ENCODE measurements at regions not wholly inside any gene's neighbourhood (a gene's known extent, or its start where the extent isn't known, plus 50 kb on each side); places are given as distances from the start of the nearest gene placed in this dataset.

DNA sequence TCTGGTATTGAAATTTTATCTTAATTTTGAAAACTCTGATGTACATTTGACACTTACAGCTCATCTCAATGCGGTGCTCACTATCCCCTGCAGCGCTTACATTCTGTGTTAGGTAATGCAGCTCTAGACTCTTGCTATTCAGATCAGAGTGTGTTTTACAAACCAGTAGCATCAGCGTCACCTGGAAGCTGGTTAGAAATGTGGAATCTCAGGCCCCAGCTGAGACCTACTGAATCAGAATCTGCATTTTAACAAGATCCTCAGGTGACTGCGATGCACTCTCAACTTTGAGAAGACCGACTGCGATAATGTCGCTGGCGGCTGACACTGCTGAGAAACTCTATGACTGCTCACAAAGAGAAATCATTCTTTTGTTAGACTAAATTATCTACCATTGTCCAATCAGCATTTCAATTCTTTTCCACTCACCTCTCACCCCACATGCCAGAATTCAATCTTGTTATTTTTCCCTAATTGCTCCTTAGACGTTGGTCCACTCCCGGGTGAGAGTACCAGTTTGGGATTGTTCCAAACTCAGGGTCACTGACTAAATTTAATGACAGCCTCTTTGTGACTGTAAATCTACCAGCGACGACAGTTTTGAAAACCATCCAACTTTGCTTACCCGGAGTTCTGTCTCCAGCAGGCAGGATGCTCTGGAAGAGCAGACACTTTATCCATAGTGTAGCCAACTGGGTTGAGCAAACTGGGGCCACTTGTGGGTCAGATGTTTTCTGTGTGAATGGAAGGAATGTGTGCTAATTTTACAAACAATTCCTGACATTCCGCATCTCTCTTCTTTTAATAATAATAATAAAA lies 140.1 kb upstream of the BTBD3 start:
- H2AK5ac ChIP-seq (ENCODE audit: low read length, severe bottlenecking) = no peak overlapping the region

DNA sequence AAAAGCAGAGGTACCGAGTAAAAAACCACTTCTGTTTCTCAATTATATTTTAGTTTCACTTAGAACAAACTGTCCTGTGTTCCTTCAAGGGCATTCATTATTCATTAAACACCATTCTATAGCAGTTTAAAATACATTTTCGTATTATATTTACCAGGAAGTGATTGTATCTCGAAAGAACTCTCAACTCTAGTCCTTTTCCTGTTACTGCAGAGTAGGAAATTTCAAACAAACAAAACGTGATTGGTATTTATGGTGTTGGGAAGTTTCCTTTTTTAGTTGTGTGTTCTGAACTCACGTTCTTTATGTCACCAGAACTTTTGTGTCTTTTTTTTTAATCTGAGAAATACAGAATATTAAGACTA lies 139.5 kb upstream of the BTBD3 start:
- no peak overlapping the region for H3K4me3 ChIP-seq (ENCODE audit: insufficient read depth in 1 of 2, low read depth in 1 of 2, low read length in 2 of 2)

More for the DNA sequence above, 140.1 kb upstream of the BTBD3 start:
- Histone ChIP-seq H3K4me1 (ENCODE audit: control insufficient read depth, insufficient read depth, low read depth, low read length) (peaks cover 3% of the 10 kb centered on the region), H3K9me3 (ENCODE audit: control insufficient read depth, low read length) (no peaks in the 10 kb centered on the region), H3K4me3 (ENCODE audit: insufficient read depth in 1 of 2, low read depth in 1 of 2, low read length in 2 of 2) (no peak overlapping the region), H4K8ac (ENCODE audit: low read length) (no peak overlapping the region), H3K36me3 (ENCODE audit: control insufficient read depth in 1 of 2, insufficient read depth in 2 of 2, low read depth in 1 of 2, low read length in 2 of 2) (no peaks in the 10 kb centered on the region), H2BK12ac (ENCODE audit: low read length in 2 of 2) (no peak overlapping the region), H3K4ac (ENCODE audit: low read depth in 1 of 2, low read length in 2 of 2) (no peak overlapping the region), H3K79me1 (replicated peaks; ENCODE audit: low read length, poor library complexity, severe bottlenecking) (no peaks in the 10 kb centered on the region), H3K27ac (ENCODE audit: low read length, poor library complexity, severe bottlenecking) (no peak overlapping the region), H3K18ac (ENCODE audit: low read depth in 1 of 2, low read length in 2 of 2) (peak overlapping the region in 1 of 2 experiments; percentile 73), H3K27me3 (ENCODE audit: control insufficient read depth in 1 of 2, insufficient read depth in 1 of 2, low read length in 2 of 2) (no peaks in the 10 kb centered on the region), H3K9ac (ENCODE audit: low read length) (no peak overlapping the region), H2BK5ac (ENCODE audit: low read depth, low read length, poor library complexity, severe bottlenecking) (no peak overlapping the region), H2BK15ac (ENCODE audit: low read depth, poor library complexity, severe bottlenecking) (no peak overlapping the region), H3K4me2 (ENCODE audit: low read length, poor library complexity, severe bottlenecking) (no peak overlapping the region), H3K14ac (ENCODE audit: low read length in 2 of 2) (no peak overlapping the region), H2BK120ac (ENCODE audit: low read depth, low read length) (peak overlapping the region; percentile 19), H4K91ac (ENCODE audit: low read length) (peak overlapping the region; percentile 34), H2AFZ (ENCODE audit: low read depth, low read length) (no peak overlapping the region), H3K23ac (ENCODE audit: low read length in 2 of 2) (no peak overlapping the region)
- 62% methylated on average over 13 of the region's 14 CpGs for WGBS
- peak; percentile 36 for DNase-seq

DNA sequence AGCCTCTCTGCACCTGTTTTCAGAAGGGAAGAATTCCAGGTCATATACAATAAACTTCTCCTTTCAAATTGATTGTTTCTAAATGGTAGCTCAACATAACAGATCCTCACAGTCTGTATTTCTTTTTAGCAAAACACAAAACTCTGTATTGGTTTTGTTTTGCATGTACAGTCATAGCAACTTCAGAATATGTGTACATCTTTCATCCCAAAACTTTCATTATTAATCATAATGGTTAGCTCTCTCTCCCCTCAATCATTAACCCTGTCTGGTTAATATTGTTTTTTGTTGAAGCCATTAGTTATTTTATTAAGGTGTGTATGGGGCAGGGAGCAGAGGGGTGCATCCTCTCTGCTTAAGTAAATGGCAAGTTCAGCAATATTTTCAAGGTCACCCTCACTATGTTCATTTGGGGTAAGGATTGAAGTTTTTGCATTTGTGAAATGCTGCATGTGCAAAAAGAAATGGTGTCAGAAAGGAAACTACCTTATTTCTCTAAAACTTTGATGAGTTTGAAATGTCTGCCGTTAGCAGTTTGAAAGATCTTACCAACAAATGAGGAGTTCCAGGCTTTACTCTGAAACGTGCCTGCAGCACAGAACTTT lies 136.8 kb upstream of the BTBD3 start:
- DNase-seq = no peak
- Histone ChIP-seq H2BK120ac (ENCODE audit: low read depth, low read length) (no peak overlapping the region), H3K4ac (ENCODE audit: low read depth in 1 of 2, low read length in 2 of 2) (no peak overlapping the region), H4K91ac (ENCODE audit: low read length) (no peak overlapping the region), H2AFZ (ENCODE audit: low read depth, low read length) (no peak overlapping the region), H3K36me3 (ENCODE audit: control insufficient read depth in 1 of 2, insufficient read depth in 2 of 2, low read depth in 1 of 2, low read length in 2 of 2) (no peaks in the 10 kb centered on the region), H3K4me2 (ENCODE audit: low read length, poor library complexity, severe bottlenecking) (no peak overlapping the region), H2BK12ac (ENCODE audit: low read length in 2 of 2) (no peak overlapping the region), H3K79me1 (replicated peaks; ENCODE audit: low read length, poor library complexity, severe bottlenecking) (no peaks in the 10 kb centered on the region), H3K4me1 (ENCODE audit: control insufficient read depth, insufficient read depth, low read depth, low read length) (peaks cover 3% of the 10 kb centered on the region), H4K8ac (ENCODE audit: low read length) (no peak overlapping the region), H3K9ac (ENCODE audit: low read length) (no peak overlapping the region), H3K27ac (ENCODE audit: low read length, poor library complexity, severe bottlenecking) (no peak overlapping the region), H3K9me3 (ENCODE audit: control insufficient read depth, low read length) (no peaks in the 10 kb centered on the region), H3K27me3 (ENCODE audit: control insufficient read depth in 1 of 2, insufficient read depth in 1 of 2, low read length in 2 of 2) (no peaks in the 10 kb centered on the region), H2BK15ac (ENCODE audit: low read depth, poor library complexity, severe bottlenecking) (no peak overlapping the region), H3K4me3 (ENCODE audit: insufficient read depth in 1 of 2, low read depth in 1 of 2, low read length in 2 of 2) (no peak overlapping the region), H2AK5ac (ENCODE audit: low read length, severe bottlenecking) (no peak overlapping the region), H2BK5ac (ENCODE audit: low read depth, low read length, poor library complexity, severe bottlenecking) (no peak overlapping the region), H3K14ac (ENCODE audit: low read length in 2 of 2) (no peak overlapping the region), H3K23ac (ENCODE audit: low read length in 2 of 2) (no peak overlapping the region), H3K18ac (ENCODE audit: low read depth in 1 of 2, low read length in 2 of 2) (no peak overlapping the region)
- 93% methylated on average over 2 of the region's 2 CpGs for WGBS

More for the DNA sequence above, 139.5 kb upstream of the BTBD3 start:
- Histone ChIP-seq H4K8ac (ENCODE audit: low read length) (no peak overlapping the region), H2BK120ac (ENCODE audit: low read depth, low read length) (no peak overlapping the region), H4K91ac (ENCODE audit: low read length) (no peak overlapping the region), H2BK15ac (ENCODE audit: low read depth, poor library complexity, severe bottlenecking) (no peak overlapping the region), H3K36me3 (ENCODE audit: control insufficient read depth in 1 of 2, insufficient read depth in 2 of 2, low read depth in 1 of 2, low read length in 2 of 2) (no peaks in the 10 kb centered on the region), H2AK5ac (ENCODE audit: low read length, severe bottlenecking) (no peak overlapping the region), H3K4me2 (ENCODE audit: low read length, poor library complexity, severe bottlenecking) (no peak overlapping the region), H3K27me3 (ENCODE audit: control insufficient read depth in 1 of 2, insufficient read depth in 1 of 2, low read length in 2 of 2) (no peaks in the 10 kb centered on the region), H3K27ac (ENCODE audit: low read length, poor library complexity, severe bottlenecking) (no peak overlapping the region), H3K18ac (ENCODE audit: low read depth in 1 of 2, low read length in 2 of 2) (no peak overlapping the region), H3K79me1 (replicated peaks; ENCODE audit: low read length, poor library complexity, severe bottlenecking) (no peaks in the 10 kb centered on the region), H3K14ac (ENCODE audit: low read length in 2 of 2) (no peak overlapping the region), H3K23ac (ENCODE audit: low read length in 2 of 2) (no peak overlapping the region), H3K4ac (ENCODE audit: low read depth in 1 of 2, low read length in 2 of 2) (no peak overlapping the region), H2BK5ac (ENCODE audit: low read depth, low read length, poor library complexity, severe bottlenecking) (no peak overlapping the region), H3K4me1 (ENCODE audit: control insufficient read depth, insufficient read depth, low read depth, low read length) (peaks cover 3% of the 10 kb centered on the region), H2AFZ (ENCODE audit: low read depth, low read length) (no peak overlapping the region), H3K9me3 (ENCODE audit: control insufficient read depth, low read length) (no peaks in the 10 kb centered on the region), H3K9ac (ENCODE audit: low read length) (no peak overlapping the region), H2BK12ac (ENCODE audit: low read length in 2 of 2) (no peak overlapping the region)
- 0% methylated on average over 1 of the region's 5 CpGs for WGBS
- DNase-seq = no peak

DNA sequence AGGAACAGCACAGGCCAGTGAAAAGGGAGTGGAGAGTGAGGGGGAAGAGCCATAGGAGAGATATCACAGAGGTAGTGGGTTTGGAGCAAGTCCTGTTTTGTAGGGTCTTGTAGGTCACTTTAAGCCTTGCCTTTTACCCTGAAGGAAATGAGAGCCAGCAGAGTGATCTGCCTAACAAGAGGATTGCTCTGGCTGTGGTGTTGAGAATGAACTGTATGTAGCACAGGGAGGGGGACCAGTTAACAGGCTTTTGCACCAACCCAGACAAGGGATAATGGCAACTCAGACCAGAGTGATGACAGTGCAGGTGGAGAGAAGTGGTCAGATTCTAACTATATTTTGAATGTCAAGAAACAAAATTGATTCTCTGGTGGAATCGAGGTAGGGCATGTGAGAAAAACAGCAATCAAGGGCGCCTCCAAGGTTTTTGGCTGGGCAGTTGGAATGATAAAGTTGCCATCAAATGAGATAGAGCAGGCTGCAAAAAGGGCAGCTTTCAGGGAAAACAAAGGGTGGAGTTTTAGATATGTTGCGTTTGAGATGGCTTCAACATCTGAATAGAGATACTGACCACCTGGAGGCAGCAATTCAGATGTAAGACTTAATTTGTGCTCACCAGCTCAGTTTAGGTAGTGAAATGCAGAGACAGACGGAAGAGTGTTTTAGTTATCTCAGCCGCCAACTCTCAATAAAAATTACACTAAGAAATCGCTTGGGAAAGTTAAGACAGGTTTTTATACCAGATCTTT lies 134.4 kb upstream of the BTBD3 start:
- Histone ChIP-seq H3K4me1 (ENCODE audit: control insufficient read depth, insufficient read depth, low read depth, low read length) (no peaks in the 10 kb centered on the region), H3K79me1 (replicated peaks; ENCODE audit: low read length, poor library complexity, severe bottlenecking) (no peaks in the 10 kb centered on the region), H2BK15ac (ENCODE audit: low read depth, poor library complexity, severe bottlenecking) (no peak overlapping the region), H3K4me3 (ENCODE audit: insufficient read depth in 1 of 2, low read depth in 1 of 2, low read length in 2 of 2) (no peak overlapping the region), H2BK12ac (ENCODE audit: low read length in 2 of 2) (no peak overlapping the region), H3K9ac (ENCODE audit: low read length) (no peak overlapping the region), H2BK5ac (ENCODE audit: low read depth, low read length, poor library complexity, severe bottlenecking) (no peak overlapping the region), H3K23ac (ENCODE audit: low read length in 2 of 2) (no peak overlapping the region), H3K4me2 (ENCODE audit: low read length, poor library complexity, severe bottlenecking) (no peak overlapping the region), H2AK5ac (ENCODE audit: low read length, severe bottlenecking) (no peak overlapping the region), H3K14ac (ENCODE audit: low read length in 2 of 2) (no peak overlapping the region), H2BK120ac (ENCODE audit: low read depth, low read length) (no peak overlapping the region), H3K9me3 (ENCODE audit: control insufficient read depth, low read length) (no peaks in the 10 kb centered on the region), H4K91ac (ENCODE audit: low read length) (no peak overlapping the region), H3K27ac (ENCODE audit: low read length, poor library complexity, severe bottlenecking) (no peak overlapping the region), H3K27me3 (ENCODE audit: control insufficient read depth in 1 of 2, insufficient read depth in 1 of 2, low read length in 2 of 2) (no peaks in the 10 kb centered on the region), H3K36me3 (ENCODE audit: control insufficient read depth in 1 of 2, insufficient read depth in 2 of 2, low read depth in 1 of 2, low read length in 2 of 2) (no peaks in the 10 kb centered on the region), H3K4ac (ENCODE audit: low read depth in 1 of 2, low read length in 2 of 2) (no peak overlapping the region), H3K18ac (ENCODE audit: low read depth in 1 of 2, low read length in 2 of 2) (no peak overlapping the region), H4K8ac (ENCODE audit: low read length) (no peak overlapping the region), H2AFZ (ENCODE audit: low read depth, low read length) (no peak overlapping the region)
- DNase-seq = no peak
- 84% methylated on average over 4 of the region's 6 CpGs for WGBS

Measured in mesenchymal stem cell (in vitro differentiated cells and primary cell).